DMS 273 (cell line): ENCODE measurements at regions not wholly inside any gene's neighbourhood (a gene's known extent, or its start where the extent isn't known, plus 50 kb on each side); places are given as distances from the start of the nearest gene placed in this dataset.
"Not testable (repeated sequence)": the region's sequence is repeated elsewhere in the genome, so short reads cannot be mapped to it uniquely, and the experiment has no call there.

Experiments
- DNase-seq: peaks from one replicate; lab custom pipeline; 2025; ENCODE audit not compliant: unreplicated experiment; lab: John Stamatoyannopoulos, UW

DNA sequence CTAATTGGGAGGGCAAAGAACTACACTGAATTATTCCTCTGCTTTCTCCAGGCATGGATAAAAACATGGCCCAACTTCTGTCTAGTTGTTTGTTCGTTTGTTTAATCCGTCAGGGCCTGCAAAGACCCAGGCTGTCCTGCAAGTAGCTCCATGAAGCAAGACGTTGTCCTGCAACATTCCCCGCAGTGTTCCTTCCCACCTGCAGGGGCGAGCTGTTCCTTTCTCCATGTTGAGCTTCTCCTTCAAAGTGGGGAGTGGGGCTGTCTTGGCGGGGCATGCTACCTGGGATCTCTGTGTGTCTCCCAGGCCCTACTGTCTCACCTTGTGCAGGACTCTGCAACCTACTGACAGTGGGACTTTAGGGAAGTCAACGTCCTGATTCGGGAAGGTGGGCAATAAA is 264.0 kb upstream of the SMIM21 start:
- peak; percentile 1 for DNase-seq

GRCh38 chr18:75690283-75690682 is 262.8 kb upstream of the SMIM21 start:
- DNase-seq: not testable (repeated sequence)

- no peak for DNase-seq
Measured at GRCh38 chr18:75687626-75688025, 260.1 kb upstream of the SMIM21 start.

GRCh38 chr18:75683426-75683825 is 255.9 kb upstream of the SMIM21 start:
- DNase-seq: no peak

DNA sequence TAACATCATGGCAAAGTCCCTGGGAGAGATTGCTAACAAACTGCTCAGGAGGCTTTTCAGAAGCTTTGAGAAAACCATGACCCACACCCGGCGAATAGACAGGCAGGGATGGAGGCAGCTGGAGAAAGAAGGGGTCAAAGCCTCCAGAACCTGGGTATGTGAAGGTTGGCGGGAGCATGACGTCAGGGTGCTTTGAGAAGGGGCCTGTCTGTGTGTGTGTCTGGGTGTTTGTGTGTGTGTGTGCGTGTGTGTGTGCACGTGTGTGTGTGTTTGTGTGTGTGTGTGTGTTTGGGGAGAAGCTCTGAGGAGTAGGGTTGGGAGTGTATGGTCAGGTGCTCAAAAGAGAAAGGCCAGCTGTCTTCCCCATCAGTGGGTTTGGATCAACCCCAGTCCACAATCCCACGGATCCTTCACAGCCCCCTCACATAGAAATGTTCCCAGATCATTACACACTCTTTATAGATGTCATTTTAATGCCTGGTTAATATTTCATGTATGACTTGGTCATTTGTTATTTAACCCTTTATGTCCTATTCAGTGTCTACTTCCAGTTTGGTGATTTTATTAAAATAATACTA is 254.1 kb upstream of the SMIM21 start:
- no peak for DNase-seq

GRCh38 chr18:75679331-75679730 is 251.8 kb upstream of the SMIM21 start:
- no peak for DNase-seq

DNA sequence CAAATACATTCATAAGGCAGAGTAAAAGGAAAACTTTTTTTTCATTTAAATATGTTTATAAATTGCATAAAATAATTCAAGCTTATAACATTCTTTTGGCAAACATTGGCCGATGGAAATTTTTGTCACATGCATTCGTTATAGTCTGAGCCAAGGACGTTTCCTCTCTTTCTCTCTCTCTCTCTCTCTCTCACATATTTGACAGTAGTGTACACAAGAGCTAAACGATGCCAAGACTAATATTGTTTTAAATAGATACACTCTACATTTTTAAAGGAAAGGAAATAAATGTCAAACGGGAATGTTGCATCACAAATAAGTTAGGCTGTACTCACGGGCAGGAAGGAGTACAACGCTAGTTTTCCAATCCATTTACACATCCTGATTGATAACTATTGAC is 251.1 kb upstream of the SMIM21 start:
- DNase-seq: no peak

DNA sequence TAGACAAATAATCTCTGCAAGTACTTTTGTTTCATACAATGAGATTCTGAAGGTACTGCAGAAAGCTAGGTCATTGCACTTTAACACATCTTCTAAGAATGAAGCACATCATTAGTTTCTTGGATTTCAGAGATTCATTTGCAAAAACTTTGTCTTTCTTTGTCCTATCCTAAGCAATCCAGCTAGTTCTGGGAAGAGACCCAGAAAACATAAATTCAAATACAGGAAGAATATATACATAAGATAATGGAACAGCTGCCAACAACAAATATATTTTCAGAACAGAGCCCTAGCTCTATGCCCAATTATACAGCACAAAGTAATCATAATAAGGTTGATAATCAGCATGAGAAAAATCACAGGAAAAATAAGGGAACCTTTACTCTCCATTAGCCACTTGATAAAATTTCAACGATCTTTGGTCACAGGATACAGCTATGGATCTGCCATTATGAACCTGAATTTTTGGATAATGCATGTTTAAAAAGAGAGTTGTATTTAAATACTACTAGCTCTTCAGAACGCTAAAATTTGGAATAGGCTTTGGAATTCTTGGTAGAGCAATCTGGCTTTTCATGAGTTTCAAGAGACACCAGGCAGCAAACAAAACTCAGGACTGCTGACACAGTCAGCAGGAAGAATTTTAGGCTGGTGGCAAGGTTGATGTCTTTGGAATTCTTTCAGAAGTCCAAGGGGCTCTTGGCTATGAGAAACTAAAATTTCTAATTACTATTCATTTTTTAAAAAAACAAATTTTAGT is 250.4 kb upstream of the SMIM21 start:
- no peak for DNase-seq

- DNase-seq: no peak
Measured at GRCh38 chr18:75660932-75661331, 233.4 kb upstream of the SMIM21 start.

DNA sequence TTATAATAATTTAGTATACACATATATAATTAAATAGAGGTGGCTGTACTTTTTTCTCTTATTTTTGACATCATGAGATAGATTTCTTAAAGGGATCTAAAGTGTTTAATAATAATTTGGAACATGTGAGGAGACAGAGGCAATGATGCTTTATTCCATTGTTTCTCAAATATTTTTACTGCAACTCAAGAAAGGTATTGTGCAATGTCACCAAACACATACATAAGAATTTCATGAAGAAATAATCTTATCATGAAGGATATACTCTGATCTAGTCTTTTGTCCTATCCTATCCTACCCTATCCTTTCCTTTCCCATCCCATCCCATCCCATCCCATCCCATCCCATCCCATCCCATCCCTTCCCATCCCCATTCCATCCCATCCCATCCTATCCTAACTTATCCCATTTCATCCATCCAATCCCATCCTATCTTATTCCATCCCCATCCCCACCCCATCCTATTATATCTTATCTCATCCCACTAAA is 232.1 kb upstream of the SMIM21 start:
- DNase-seq: no peak

- no peak for DNase-seq
Measured at GRCh38 chr18:75658330-75658729, 230.8 kb upstream of the SMIM21 start.

GRCh38 chr18:75656563-75657247 is 229.2 kb upstream of the SMIM21 start:
- no peak for DNase-seq

DNA sequence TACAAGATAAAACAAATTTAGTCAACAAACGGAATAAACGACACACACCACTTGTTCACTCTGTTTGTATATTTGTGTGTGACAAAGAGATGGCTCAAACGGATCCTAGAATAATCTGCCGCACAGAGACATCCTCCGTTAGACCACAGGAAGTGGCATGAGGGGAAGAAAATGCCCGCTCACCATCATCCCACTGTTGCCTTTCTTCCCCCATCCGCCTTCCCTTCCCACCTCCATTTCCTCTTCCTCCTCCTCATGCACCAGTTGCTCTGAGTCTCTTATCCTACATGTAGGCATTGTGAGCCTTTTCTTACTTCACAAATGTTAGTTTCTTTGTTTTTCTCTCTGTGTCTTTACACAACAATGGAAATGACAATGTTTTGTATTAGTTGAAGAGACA is 228.5 kb upstream of the SMIM21 start:
- DNase-seq: no peak

- DNase-seq: peak; percentile 16
Measured at GRCh38 chr18:75654851-75655751, 227.6 kb upstream of the SMIM21 start.

GRCh38 chr18:75654386-75654785 is 226.9 kb upstream of the SMIM21 start:
- DNase-seq: no peak

- no peak for DNase-seq
Measured at GRCh38 chr18:75652528-75652927, 225.0 kb upstream of the SMIM21 start.

DNA sequence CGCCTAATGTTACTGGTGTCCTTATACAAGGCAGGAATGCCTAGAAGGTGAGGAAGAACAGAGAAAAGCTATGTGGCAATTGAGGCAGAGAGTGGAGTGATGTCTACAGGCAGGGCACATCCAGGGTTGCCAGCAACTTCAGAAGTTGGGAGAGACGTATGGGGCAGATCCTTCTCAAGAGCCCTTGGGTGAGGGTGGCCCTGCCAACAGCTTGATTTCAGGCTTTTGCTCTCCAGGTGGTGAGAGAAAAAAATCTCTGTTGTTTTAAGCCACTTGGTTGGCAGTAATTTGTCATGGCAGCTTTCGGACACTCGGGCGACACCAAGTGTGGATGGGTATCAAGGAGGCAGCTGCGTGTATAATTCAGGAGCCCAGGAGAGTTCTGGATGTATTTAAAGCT is 217.4 kb upstream of the SMIM21 start:
- DNase-seq: no peak

- DNase-seq: no peak
Measured at GRCh38 chr18:75643083-75643482, 215.6 kb upstream of the SMIM21 start.

DNA sequence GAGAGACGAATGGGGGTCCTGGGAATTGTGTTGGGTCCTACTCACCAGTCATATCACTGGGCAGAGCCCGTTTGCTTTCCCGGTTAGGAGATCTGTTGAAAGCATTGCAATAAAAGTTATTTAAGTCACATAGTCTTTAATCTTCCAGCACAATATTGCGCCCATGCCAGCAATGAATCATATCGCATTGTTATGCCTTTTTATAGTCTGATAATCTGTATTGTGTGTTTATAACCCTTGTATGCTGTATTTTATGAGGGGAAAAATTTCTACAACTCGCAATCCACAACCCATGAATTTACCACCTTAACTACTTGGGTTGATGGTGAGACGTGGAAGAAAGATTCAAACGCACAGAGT is 211.9 kb upstream of the SMIM21 start:
- DNase-seq: no peak

- DNase-seq: peak; percentile 32
Measured at GRCh38 chr18:75638776-75639471, 211.4 kb upstream of the SMIM21 start.
